ENCODE measurements at regions not wholly inside any gene's neighbourhood (a gene's known extent, or its start where the extent isn't known, plus 50 kb on each side); places are given as distances from the start of the nearest gene placed in this dataset.

DNA sequence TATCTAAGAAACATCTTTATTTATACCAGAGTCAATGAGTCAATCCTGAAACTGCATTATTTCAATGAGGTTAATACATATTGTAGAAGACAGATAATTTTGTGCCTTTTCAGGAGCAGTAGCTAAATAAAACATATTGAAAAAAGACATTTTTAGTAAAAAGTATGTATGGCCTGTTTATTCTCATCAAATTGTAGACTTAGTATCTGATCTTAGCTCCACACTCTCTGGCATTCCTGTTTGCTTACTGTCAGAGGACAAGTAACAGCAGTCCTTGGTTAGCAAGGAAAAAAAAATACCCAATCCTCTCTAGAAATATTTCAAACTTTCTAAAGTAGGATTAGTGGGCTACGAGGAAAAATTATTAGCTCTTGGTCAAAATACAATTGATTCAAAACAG, 50.5 kb upstream of the GUCY1A1 start:
- TF ChIP-seq, protein P1, sequence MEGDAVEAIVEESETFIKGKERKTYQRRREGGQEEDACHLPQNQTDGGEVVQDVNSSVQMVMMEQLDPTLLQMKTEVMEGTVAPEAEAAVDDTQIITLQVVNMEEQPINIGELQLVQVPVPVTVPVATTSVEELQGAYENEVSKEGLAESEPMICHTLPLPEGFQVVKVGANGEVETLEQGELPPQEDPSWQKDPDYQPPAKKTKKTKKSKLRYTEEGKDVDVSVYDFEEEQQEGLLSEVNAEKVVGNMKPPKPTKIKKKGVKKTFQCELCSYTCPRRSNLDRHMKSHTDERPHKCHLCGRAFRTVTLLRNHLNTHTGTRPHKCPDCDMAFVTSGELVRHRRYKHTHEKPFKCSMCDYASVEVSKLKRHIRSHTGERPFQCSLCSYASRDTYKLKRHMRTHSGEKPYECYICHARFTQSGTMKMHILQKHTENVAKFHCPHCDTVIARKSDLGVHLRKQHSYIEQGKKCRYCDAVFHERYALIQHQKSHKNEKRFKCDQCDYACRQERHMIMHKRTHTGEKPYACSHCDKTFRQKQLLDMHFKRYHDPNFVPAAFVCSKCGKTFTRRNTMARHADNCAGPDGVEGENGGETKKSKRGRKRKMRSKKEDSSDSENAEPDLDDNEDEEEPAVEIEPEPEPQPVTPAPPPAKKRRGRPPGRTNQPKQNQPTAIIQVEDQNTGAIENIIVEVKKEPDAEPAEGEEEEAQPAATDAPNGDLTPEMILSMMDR (IDR thresholded peaks at IDR 0.05; ENCODE audit: low read length): no peak
- no peak for TF ChIP-seq EZH2phosphoT487 (IDR thresholded peaks at IDR 0.05; ENCODE audit: low read length)
